A549 (cell line): ENCODE measurements at regions not wholly inside any gene's neighbourhood (a gene's known extent, or its start where the extent isn't known, plus 50 kb on each side); places are given as distances from the start of the nearest gene placed in this dataset.

Experiments used
- ATAC-seq, 2 experiments: fragments of 200-7000 bp in 1 of 2; fragments of >200 bp in 1 of 2; cut with Nextera tagmentation in 1 of 2; cut with Tn5 transposase in 1 of 2; 3 replicates each; pipeline versions ENCODE4 v1.8.0 to v1.9.1; 2018 to 2020; ENCODE audit warnings: mild to moderate bottlenecking in 1 of 2, moderate library complexity in 1 of 2
- CTCF ChIA-PET: fragments of 300-600 bp; sonication (Branson Sonifier 250); formaldehyde crosslinking; extraction: SDS; loops from one replicate; lab custom pipeline; 2021; ENCODE audit warnings: antibody characterized with exemption, inconsistent platforms; lab: Yijun Ruan, JAX
- POLR2A ChIA-PET: fragments of 350-600 bp; formaldehyde crosslinking; extraction: SDS; loops from one replicate; lab custom pipeline; 2021; ENCODE audit warnings: antibody characterized with exemption, inconsistent platforms; lab: Yijun Ruan, JAX
- DNase-seq, 2 experiments: peaks; one replicate each; pipeline versions ENCODE4 v3.0.0 to v3.0.0-alpha.2; 2011 to 2016; ENCODE audit warnings: low read depth in 1 of 2, low spot score in 1 of 2
- FAIRE-seq: peaks from 2 replicates; lab custom pipeline; 2011; peaks lifted over from hg19 to GRCh38; lab: Jason Lieb, UNC
- H3K27ac ChIP-seq, 2 experiments: fragments of >200 bp; sonication (Bioruptor Twin); formaldehyde crosslinking; 3 replicates each; pipeline ENCODE4 v1.5.1; 2016 to 2017
- H3K4me1 ChIP-seq: fragments of >200 bp; sonication (Bioruptor Twin); formaldehyde crosslinking; 3 replicates; pipeline ENCODE4 v1.6.1; 2016
- H3K4me2 ChIP-seq: fragments of >200 bp; sonication (Bioruptor Twin); formaldehyde crosslinking; 3 replicates; pipeline ENCODE4 v1.6.1; 2016
- H3K4me3 ChIP-seq: fragments of >200 bp; sonication (Bioruptor Twin); formaldehyde crosslinking; 3 replicates; pipeline ENCODE4 v1.5.1; 2016
- H3K9me3 ChIP-seq: fragments of >200 bp; sonication (Bioruptor Twin); formaldehyde crosslinking; 3 replicates; pipeline ENCODE4 v1.6.1; 2016
- BHLHE40 ChIP-seq: IDR thresholded peaks from 2 replicates; pipeline ENCODE4 v1.6.1; 2012; ENCODE audit warnings: low read depth, low read length, inconsistent platforms
- CBX2 ChIP-seq: fragments of 200-600 bp; sonication (generic); IDR thresholded peaks from 2 replicates; pipeline ENCODE4 v1.6.1; 2016; ENCODE audit warnings: low read depth, mild to moderate bottlenecking, borderline replicate concordance
- CHD2 ChIP-seq: fragments of 150-350 bp; IDR thresholded peaks from 2 replicates; pipeline ENCODE4 v1.6.1; 2014; ENCODE audit warnings: low read length; ENCODE audit not compliant: partially characterized antibody
- CTCF ChIP-seq: fragments of >200 bp; sonication (Bioruptor Twin); formaldehyde crosslinking; IDR thresholded peaks from 3 replicates; pipeline ENCODE4 v1.5.1; 2016
- EHF ChIP-seq: fragments of 250-450 bp; sonication (Bioruptor Pico); IDR thresholded peaks from 2 replicates; pipeline ENCODE4 v1.5.0; 2020; ENCODE audit warnings: mild to moderate bottlenecking
- EP300 ChIP-seq, 2 experiments: fragments of >200 bp; sonication (Bioruptor Twin); formaldehyde crosslinking; IDR thresholded peaks; 2 replicates in 1 of 2; 3 replicates in 1 of 2; pipeline ENCODE4 v1.6.1; 2016 to 2017
- FOSB ChIP-seq: fragments of 250-450 bp; sonication (Bioruptor Pico); IDR thresholded peaks from 2 replicates; pipeline ENCODE4 v1.5.0; 2020; ENCODE audit warnings: mild to moderate bottlenecking, moderate library complexity
- FOSL2 ChIP-seq, 2 experiments: fragments of 450-650 bp in 1 of 2; fragments of >200 bp in 1 of 2; sonication (Bioruptor Twin) in 1 of 2; formaldehyde crosslinking; IDR thresholded peaks; 2 replicates each; pipeline versions ENCODE4 v1.5.0 to v1.6.1; 2016 to 2020; ENCODE audit warnings: mild to moderate bottlenecking in 1 of 2, moderate library complexity in 1 of 2
- FOXS1 ChIP-seq: fragments of 250-450 bp; sonication (Bioruptor Pico); IDR thresholded peaks from 2 replicates; pipeline ENCODE4 v1.5.0; 2020; ENCODE audit warnings: mild to moderate bottlenecking, moderate library complexity
- GATA3 ChIP-seq: IDR thresholded peaks from 2 replicates; pipeline ENCODE4 v1.6.1; 2012; ENCODE audit warnings: borderline replicate concordance
- HOXB13 ChIP-seq: fragments of 250-450 bp; sonication (Bioruptor Pico); IDR thresholded peaks from 2 replicates; pipeline ENCODE4 v1.5.0; 2020; ENCODE audit warnings: low read depth, mild to moderate bottlenecking, moderate library complexity
- HOXB5 ChIP-seq: fragments of 250-450 bp; sonication (Bioruptor Pico); IDR thresholded peaks from 2 replicates; pipeline ENCODE4 v1.5.0; 2020; ENCODE audit warnings: mild to moderate bottlenecking, moderate library complexity
- JUN ChIP-seq, 2 experiments: fragments of >200 bp; sonication (Bioruptor Twin); formaldehyde crosslinking; IDR thresholded peaks; 2 replicates in 1 of 2; 3 replicates in 1 of 2; pipeline ENCODE4 v1.6.1; 2016 to 2017
- KDM1A ChIP-seq: fragments of 200-600 bp; sonication (generic); IDR thresholded peaks from 2 replicates; pipeline ENCODE4 v1.6.1; 2016; ENCODE audit warnings: low read depth, mild to moderate bottlenecking
- MAFK ChIP-seq: fragments of 450-650 bp; IDR thresholded peaks from 2 replicates; pipeline ENCODE4 v1.6.1; 2014; ENCODE audit not compliant: partially characterized antibody
- MAZ ChIP-seq: fragments of 150-350 bp; IDR thresholded peaks from 2 replicates; pipeline ENCODE4 v1.6.1; 2014; ENCODE audit warnings: antibody characterized with exemption, low read depth, low read length, borderline replicate concordance
- POLR2AphosphoS2 ChIP-seq: conservative IDR thresholded peaks from 2 replicates; pipeline ENCODE4 v1.6.1; 2012; ENCODE audit warnings: low read length, improper control_type of control experiment, inconsistent platforms
- RARB ChIP-seq: fragments of 250-450 bp; sonication (Bioruptor Pico); IDR thresholded peaks from 2 replicates; pipeline ENCODE4 v1.8.0; 2021; ENCODE audit warnings: mild to moderate bottlenecking, moderate library complexity
- RCOR1 ChIP-seq: fragments of 150-350 bp; IDR thresholded peaks from 2 replicates; pipeline ENCODE4 v1.6.1; 2014; ENCODE audit warnings: antibody characterized with exemption, low read length, low read depth
- REST ChIP-seq: fragments of 200-600 bp; sonication (generic); IDR thresholded peaks from 2 replicates; pipeline ENCODE4 v1.6.1; 2016; ENCODE audit warnings: antibody characterized with exemption, mild to moderate bottlenecking, moderate library complexity
- ZNF302 ChIP-seq: fragments of 250-450 bp; sonication (Bioruptor Pico); IDR thresholded peaks from 2 replicates; pipeline ENCODE4 v1.9.0; 2021; ENCODE audit warnings: inconsistent platforms, mild to moderate bottlenecking, moderate library complexity
- WGBS: methylation state at CpG from one replicate; pipeline ENCODE4 v1.1.6; 2017; ENCODE audit errors: missing lambda C conversion rate; 5-methylcytosine and 5-hydroxymethylcytosine counted together

GRCh38 chr18:54019641-54020040 is 204.8 kb downstream of the MBD2 start (continued):
- TF ChIP-seq GATA3, result no peak

GRCh38 chr18:54013452-54013851 is 211.0 kb downstream of the MBD2 start:
- Histone ChIP-seq H3K27ac (no peak overlapping the region), H3K4me2 (no peak overlapping the region), H3K9me3 (no peaks in the 10 kb centered on the region)
- DNase-seq, result no peak
- CTCF ChIA-PET, result no interaction called here
- POLR2A ChIA-PET, result no interaction called here
- no peak for FAIRE-seq
- no peak for ATAC-seq
- no peak for TF ChIP-seq KDM1A
- TF ChIP-seq FOSL2 (IDR thresholded peaks at IDR 0.05), result no peak
- TF ChIP-seq FOSL2 (CRISPR knock-in tag; IDR thresholded peaks at IDR 0.05), result no peak
- TF ChIP-seq BHLHE40, result no peak
- TF ChIP-seq FOXS1, result no peak
- TF ChIP-seq CHD2, result no peak
- TF ChIP-seq JUN (IDR thresholded peaks at IDR 0.05), result no peak
- TF ChIP-seq HOXB5, result no peak
- TF ChIP-seq RARB (CRISPR knock-in tag), result no peak
- no peak for TF ChIP-seq CBX2
- no peak for TF ChIP-seq RCOR1
- TF ChIP-seq, all 56 proteins: peak for 0
- Histone ChIP-seq H3K4me3 (no peak overlapping the region), H3K4me1 (no peaks in the 10 kb centered on the region)
- 46% methylated on average over 5 of the region's 5 CpGs for WGBS

GRCh38 chr18:54004828-54005227 is 219.6 kb downstream of the MBD2 start:
- FAIRE-seq (no peak), DNase-seq (peak in 1 of 2 experiments; percentile 13), ATAC-seq (no peak)
- H3K4me3 ChIP-seq, result no peak overlapping the region
- H3K4me2 ChIP-seq, result no peak overlapping the region
- no peaks in the 10 kb centered on the region for H3K9me3 ChIP-seq
- H3K4me1 ChIP-seq, result no peaks in the 10 kb centered on the region
- WGBS, result 10% methylated on average over 2 of the region's 4 CpGs
- H3K27ac ChIP-seq, result no peak overlapping the region
- CTCF ChIA-PET, result no interaction called here
- TF ChIP-seq POLR2AphosphoS2 (no peak), EP300 (IDR thresholded peaks at IDR 0.05) (no peak), REST (no peak), MAFK (no peak), ZNF302 (CRISPR knock-in tag) (no peak), MAZ (no peak), CTCF (no peak), BHLHE40 (no peak), EHF (no peak), GATA3 (no peak), CBX2 (no peak), HOXB13 (no peak), FOSB (CRISPR knock-in tag) (no peak)
- POLR2A ChIA-PET, result no interaction called here
